SK-N-SH (cell line): ENCODE measurements at regions not wholly inside any gene's neighbourhood (a gene's known extent, or its start where the extent isn't known, plus 50 kb on each side); places are given as distances from the start of the nearest gene placed in this dataset.

Source experiments
- CTCF ChIA-PET: fragments of 300-600, 350-600 bp; formaldehyde crosslinking; extraction: SDS; loops from one replicate; lab custom pipeline; 2021; lab: Yijun Ruan, JAX
- POLR2A ChIA-PET: fragments of 350-600 bp; sonication (Branson Sonifier 250); formaldehyde crosslinking; extraction: SDS; loops from one replicate; lab custom pipeline; 2020; ENCODE audit warnings: antibody characterized with exemption, inconsistent platforms; lab: Yijun Ruan, JAX
- DNase-seq: peaks from one replicate; pipeline ENCODE4 v3.0.0; 2012
- H2AFZ ChIP-seq: fragments of 200-600 bp; sonication (generic); 2 replicates; pipeline ENCODE4 v1.8.1; 2016; ENCODE audit warnings: antibody characterized with exemption, mild to moderate bottlenecking, low read depth
- H3F3A ChIP-seq: fragments of 200-600 bp; sonication (generic); replicated peaks from 2 replicates; pipeline ENCODE3; 2016; ENCODE audit warnings: antibody characterized with exemption, mild to moderate bottlenecking; ENCODE audit not compliant: insufficient read depth
- H3K27ac ChIP-seq, 2 experiments: fragments of 200-500 bp in 1 of 2; fragments of 200-600 bp in 1 of 2; sonication (Bioruptor generic) in 1 of 2; sonication (generic), shearing (Covaris generic) in 1 of 2; 2 replicates each; pipeline versions ENCODE4 v1.5.1 to v1.6.1; 2014 to 2016; ENCODE audit warnings: low read depth in 2 of 2, inconsistent platforms in 1 of 2, low read length in 1 of 2, mild to moderate bottlenecking in 1 of 2, mixed read lengths in 1 of 2
- H3K27me3 ChIP-seq: fragments of 200-600 bp; sonication (generic), shearing (Covaris generic); 2 replicates; pipeline ENCODE4 v1.6.1; 2016; ENCODE audit warnings: mixed run types; ENCODE audit not compliant: insufficient read depth
- H3K36me3 ChIP-seq, 2 experiments: fragments of 200-500 bp in 1 of 2; fragments of 200-600 bp in 1 of 2; sonication (Bioruptor generic) in 1 of 2; sonication (generic) in 1 of 2; replicated peaks in 1 of 2; 2 replicates each; pipeline versions ENCODE3 to v1.5.1; 2014 to 2016; ENCODE audit warnings: low read length in 1 of 2, mild to moderate bottlenecking in 1 of 2; ENCODE audit not compliant: insufficient read depth in 2 of 2, control insufficient read depth in 1 of 2
- H3K4me1 ChIP-seq, 2 experiments: fragments of 200-500 bp in 1 of 2; fragments of 200-600 bp in 1 of 2; sonication (Bioruptor generic) in 1 of 2; sonication (generic), shearing (Covaris generic) in 1 of 2; 2 replicates each; pipeline versions ENCODE4 v1.5.1 to v1.6.1; 2014 to 2016; ENCODE audit warnings: low read depth in 1 of 2, low read length in 1 of 2, mixed run types in 1 of 2; ENCODE audit not compliant: insufficient read depth in 2 of 2, control insufficient read depth in 1 of 2
- H3K4me2 ChIP-seq: fragments of 200-600 bp; sonication (generic), shearing (Covaris generic); 2 replicates; pipeline ENCODE4 v1.6.1; 2017; ENCODE audit warnings: mixed run types
- H3K4me3 ChIP-seq, 2 experiments: fragments of 200-500 bp in 1 of 2; fragments of 200-600 bp in 1 of 2; sonication (Bioruptor generic) in 1 of 2; sonication (generic), shearing (Covaris generic) in 1 of 2; 2 replicates each; pipeline versions ENCODE4 v1.5.1 to v1.8.1; 2014 to 2016; ENCODE audit warnings: low read depth in 2 of 2, inconsistent platforms in 1 of 2, low read length in 1 of 2, mild to moderate bottlenecking in 1 of 2, mixed read lengths in 1 of 2, moderate library complexity in 1 of 2
- H3K79me2 ChIP-seq: fragments of 200-600 bp; sonication (generic); 2 replicates; pipeline ENCODE4 v1.8.1; 2017; ENCODE audit warnings: mild to moderate bottlenecking; ENCODE audit not compliant: insufficient read depth
- H3K9ac ChIP-seq: fragments of 200-600 bp; sonication (generic); 2 replicates; pipeline ENCODE4 v1.6.1; 2017; ENCODE audit warnings: mixed run types
- H3K9me2 ChIP-seq: fragments of 200-600 bp; sonication (generic); 2 replicates; pipeline ENCODE4 v1.6.1; 2017; ENCODE audit warnings: mixed run types
- H3K9me3 ChIP-seq: fragments of 200-600 bp; sonication (generic); 2 replicates; pipeline ENCODE4 v1.6.1; 2017; ENCODE audit warnings: mixed run types, mild to moderate bottlenecking, moderate library complexity
- H4K20me1 ChIP-seq: fragments of 200-600 bp; sonication (generic); 2 replicates; pipeline ENCODE4 v1.6.1; 2017; ENCODE audit warnings: mild to moderate bottlenecking, mixed run types; ENCODE audit not compliant: insufficient read depth
- ELF1 ChIP-seq: IDR thresholded peaks from 2 replicates; pipeline ENCODE4 v1.4.0; 2012
- EP300 ChIP-seq, 2 experiments: IDR thresholded peaks; 2 replicates each; pipeline versions ENCODE4 v1.4.0 to v1.6.1; 2012; ENCODE audit warnings: borderline replicate concordance in 1 of 2, low read depth in 1 of 2, low read length in 1 of 2
- EZH2phosphoT487 ChIP-seq: fragments of 200-600 bp; sonication (generic); IDR thresholded peaks from 2 replicates; pipeline ENCODE4 v1.6.1; 2017; ENCODE audit warnings: low read depth, mixed run types, mild to moderate bottlenecking, antibody characterized with exemption, moderate library complexity, borderline replicate concordance
- FOXJ3 ChIP-seq: sonication (generic); formaldehyde crosslinking; IDR thresholded peaks from 2 replicates; pipeline ENCODE4 v1.5.1; 2020; ENCODE audit warnings: mild to moderate bottlenecking, missing genetic modification reagents
- GABPA ChIP-seq: IDR thresholded peaks from 2 replicates; pipeline ENCODE4 v1.4.0; 2012; ENCODE audit warnings: low read depth, mild to moderate bottlenecking
- JUND ChIP-seq: IDR thresholded peaks from 2 replicates; pipeline ENCODE4 v1.4.0; 2012
- MEF2A ChIP-seq: IDR thresholded peaks from 2 replicates; pipeline ENCODE4 v1.4.0; 2012; ENCODE audit warnings: low read depth, borderline replicate concordance
- MXI1 ChIP-seq: IDR thresholded peaks from 2 replicates; pipeline ENCODE4 v1.6.1; 2012; ENCODE audit warnings: mild to moderate bottlenecking, low read depth, low read length, improper control_type of control experiment
- RCOR1 ChIP-seq: fragments of 150-350 bp; IDR thresholded peaks from 2 replicates; pipeline ENCODE4 v1.6.1; 2017; ENCODE audit warnings: antibody characterized with exemption, low read length
- RFX5 ChIP-seq: IDR thresholded peaks from 2 replicates; pipeline ENCODE4 v1.6.1; 2012; ENCODE audit warnings: mild to moderate bottlenecking, improper control_type of control experiment, low read length
- TCF12 ChIP-seq: IDR thresholded peaks from 2 replicates; pipeline ENCODE4 v1.4.0; 2012
- WGBS: methylation state at CpG from one replicate; pipeline ENCODE4 v1.1.6; 2017; ENCODE audit warnings: low lambda C conversion rate; 5-methylcytosine and 5-hydroxymethylcytosine counted together
- TF ChIP-seq, protein P1 (sequence below): IDR thresholded peaks from 2 replicates; pipeline ENCODE4; 2012
- TF ChIP-seq, protein P2 (sequence below): IDR thresholded peaks from 2 replicates; pipeline ENCODE4 v1.4.0; 2012; ENCODE audit warnings: low read depth, borderline replicate concordance

DNA sequence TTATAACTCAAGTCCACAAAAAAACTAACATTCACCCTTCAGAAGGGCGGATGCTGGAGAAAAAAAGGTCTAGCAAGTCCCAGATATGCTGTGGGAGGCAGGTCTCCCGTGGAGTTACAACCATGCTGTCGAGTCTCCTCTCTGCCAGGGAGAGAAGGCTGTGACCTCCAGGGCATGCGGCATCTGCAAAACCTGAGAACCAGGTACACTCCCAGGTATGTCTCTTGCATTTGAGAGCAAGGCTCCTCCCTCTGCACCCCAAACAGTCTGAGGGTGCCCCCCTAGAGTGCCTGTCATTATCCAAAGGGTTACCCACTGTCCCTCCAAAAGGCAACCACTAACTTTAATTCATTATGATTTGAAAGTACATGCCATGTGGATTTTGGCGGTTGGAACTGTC is 134.0 kb downstream of the IRX2 start (continued):
- TF ChIP-seq, protein P1, sequence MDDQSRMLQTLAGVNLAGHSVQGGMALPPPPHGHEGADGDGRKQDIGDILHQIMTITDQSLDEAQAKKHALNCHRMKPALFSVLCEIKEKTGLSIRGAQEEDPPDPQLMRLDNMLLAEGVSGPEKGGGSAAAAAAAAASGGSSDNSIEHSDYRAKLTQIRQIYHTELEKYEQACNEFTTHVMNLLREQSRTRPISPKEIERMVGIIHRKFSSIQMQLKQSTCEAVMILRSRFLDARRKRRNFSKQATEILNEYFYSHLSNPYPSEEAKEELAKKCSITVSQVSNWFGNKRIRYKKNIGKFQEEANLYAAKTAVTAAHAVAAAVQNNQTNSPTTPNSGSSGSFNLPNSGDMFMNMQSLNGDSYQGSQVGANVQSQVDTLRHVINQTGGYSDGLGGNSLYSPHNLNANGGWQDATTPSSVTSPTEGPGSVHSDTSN, result no peak

DNA sequence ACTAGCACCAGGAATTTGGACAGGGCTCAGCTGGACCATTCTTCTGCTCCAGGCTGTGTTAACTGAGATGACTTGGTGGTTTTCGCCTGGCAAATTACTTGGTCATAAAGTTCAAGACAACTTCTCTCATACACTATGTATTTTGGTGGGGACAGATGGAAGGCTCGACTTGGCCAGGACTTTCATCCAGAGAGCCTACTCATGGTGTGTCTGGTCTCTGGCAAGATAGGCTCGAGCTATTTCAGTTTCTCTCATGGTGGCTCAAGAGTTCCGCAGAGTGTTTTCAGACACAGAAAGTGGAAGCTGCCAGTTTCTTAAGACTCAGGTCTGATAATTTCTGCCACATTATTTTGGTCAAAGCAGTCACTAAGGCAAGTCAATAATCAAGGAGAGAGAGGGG is 135.6 kb downstream of the IRX2 start:
- no peaks in the 10 kb centered on the region for H3F3A ChIP-seq
- no peak for TF ChIP-seq TCF12
- TF ChIP-seq GABPA, result no peak
- TF ChIP-seq RCOR1, result no peak
- no peak for TF ChIP-seq FOXJ3 (CRISPR knock-in tag)
- no peak for TF ChIP-seq RFX5
- no peak for TF ChIP-seq EP300 (IDR thresholded peaks at IDR 0.05; ENCODE audit: borderline replicate concordance in 1 of 2, low read depth in 1 of 2, low read length in 1 of 2)
- no peak for TF ChIP-seq MEF2A
- TF ChIP-seq, protein P1, result no peak
- POLR2A ChIA-PET, result no interaction called here
- no peaks in the 10 kb centered on the region for H3K4me1 ChIP-seq
- H3K9ac ChIP-seq, result no peak overlapping the region
- 2% methylated on average over 4 of the region's 4 CpGs for WGBS
- no peaks in the 10 kb centered on the region for H3K9me2 ChIP-seq
- H3K36me3 ChIP-seq, result no peaks in the 10 kb centered on the region
- no peak overlapping the region for H3K27ac ChIP-seq
- no peaks in the 10 kb centered on the region for H4K20me1 ChIP-seq
- no peak overlapping the region for H3K4me2 ChIP-seq
- CTCF ChIA-PET, result no interaction called here
- H3K27me3 ChIP-seq, result peaks cover 11% of the 10 kb centered on the region; the same call in 1 of the 2 replicates
- DNase-seq, result no peak
- no peak overlapping the region for H3K4me3 ChIP-seq
- no peak overlapping the region for H2AFZ ChIP-seq
- no peaks in the 10 kb centered on the region for H3K79me2 ChIP-seq
- H3K9me3 ChIP-seq, result no peaks in the 10 kb centered on the region

DNA sequence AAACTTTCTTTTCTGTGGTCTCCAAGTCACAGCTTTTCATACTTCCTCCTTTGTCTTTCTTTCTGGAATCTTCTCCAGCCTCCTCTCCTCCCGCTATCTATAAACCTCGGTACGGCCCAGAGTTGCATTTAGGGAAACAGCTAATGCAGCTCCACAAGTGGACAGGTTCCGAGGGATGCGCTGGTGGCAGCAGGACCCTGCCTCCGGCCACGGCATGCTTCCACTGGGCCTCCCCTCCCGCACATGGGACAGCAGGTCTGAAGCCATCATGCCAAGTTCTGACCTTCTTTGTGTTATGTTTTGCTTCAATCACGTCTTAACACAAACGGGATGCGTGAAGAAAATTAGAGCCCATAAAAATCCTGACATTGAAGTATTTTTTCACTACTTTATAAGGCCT is 136.9 kb downstream of the IRX2 start:
- Histone ChIP-seq H3K9ac (no peak overlapping the region), H3K79me2 (no peaks in the 10 kb centered on the region), H3K9me2 (no peaks in the 10 kb centered on the region), H4K20me1 (no peaks in the 10 kb centered on the region), H3K27ac (no peak overlapping the region), H3K36me3 (no peaks in the 10 kb centered on the region), H3K4me1 (no peaks in the 10 kb centered on the region), H3F3A (no peaks in the 10 kb centered on the region), H3K4me2 (no peak overlapping the region), H2AFZ (no peak overlapping the region), H3K9me3 (no peaks in the 10 kb centered on the region), H3K4me3 (no peak overlapping the region), H3K27me3 (peaks cover 11% of the 10 kb centered on the region; the same call in 1 of the 2 replicates)
- TF ChIP-seq ELF1 (no peak), RFX5 (no peak), MEF2A (no peak), EZH2phosphoT487 (no peak), MXI1 (no peak), EP300 (IDR thresholded peaks at IDR 0.05; ENCODE audit: borderline replicate concordance in 1 of 2, low read depth in 1 of 2, low read length in 1 of 2) (no peak), GABPA (no peak), JUND (no peak)
- TF ChIP-seq, protein P2, sequence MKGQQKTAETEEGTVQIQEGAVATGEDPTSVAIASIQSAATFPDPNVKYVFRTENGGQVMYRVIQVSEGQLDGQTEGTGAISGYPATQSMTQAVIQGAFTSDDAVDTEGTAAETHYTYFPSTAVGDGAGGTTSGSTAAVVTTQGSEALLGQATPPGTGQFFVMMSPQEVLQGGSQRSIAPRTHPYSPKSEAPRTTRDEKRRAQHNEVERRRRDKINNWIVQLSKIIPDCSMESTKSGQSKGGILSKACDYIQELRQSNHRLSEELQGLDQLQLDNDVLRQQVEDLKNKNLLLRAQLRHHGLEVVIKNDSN, result no peak
- ChIA-PET CTCF (no interaction called here), POLR2A (no interaction called here)
- DNase-seq, result no peak
- 2% methylated on average over 11 of the region's 11 CpGs for WGBS
